ENCODE measurements at regions not wholly inside any gene's neighbourhood (a gene's known extent, or its start where the extent isn't known, plus 50 kb on each side); places are given as distances from the start of the nearest gene placed in this dataset.
A peak's percentile ranks its signal among the peaks of the same experiment; 100 is the strongest.

- no peak for DNase-seq (ENCODE audit: low spot score)
Measured at GRCh38 chr12:78406828-78407227, 457.7 kb upstream of the SYT1 start.

- no peak for DNase-seq (ENCODE audit: low spot score)
Measured at GRCh38 chr12:78407722-78408121, 456.9 kb upstream of the SYT1 start.

- DNase-seq (ENCODE audit: low spot score): no peak
Measured at GRCh38 chr12:78414071-78414470, 450.5 kb upstream of the SYT1 start.

- no peak for DNase-seq (ENCODE audit: low spot score)
Measured at GRCh38 chr12:78418919-78419318, 445.7 kb upstream of the SYT1 start.

GRCh38 chr12:78419513-78419912 lies 445.1 kb upstream of the SYT1 start:
- DNase-seq (ENCODE audit: low spot score): no peak

GRCh38 chr12:78420991-78421390 lies 443.6 kb upstream of the SYT1 start:
- no peak for DNase-seq (ENCODE audit: low spot score)

GRCh38 chr12:78430551-78430950 lies 434.0 kb upstream of the SYT1 start:
- DNase-seq (ENCODE audit: low spot score): no peak

GRCh38 chr12:78431931-78432330 lies 432.6 kb upstream of the SYT1 start:
- DNase-seq (ENCODE audit: low spot score): no peak

- DNase-seq (ENCODE audit: low spot score): no peak
Measured at GRCh38 chr12:78439666-78440065, 424.9 kb upstream of the SYT1 start.

- DNase-seq (ENCODE audit: low spot score): no peak
Measured at GRCh38 chr12:78441737-78442453, 422.7 kb upstream of the SYT1 start.

- DNase-seq (ENCODE audit: low spot score): no peak
Measured at GRCh38 chr12:78442454-78442801, 422.1 kb upstream of the SYT1 start.

GRCh38 chr12:78446555-78446954 lies 418.0 kb upstream of the SYT1 start:
- DNase-seq (ENCODE audit: low spot score): no peak

- no peak for DNase-seq (ENCODE audit: low spot score)
Measured at GRCh38 chr12:78447373-78447772, 417.2 kb upstream of the SYT1 start.

GRCh38 chr12:78448692-78449091 lies 415.9 kb upstream of the SYT1 start:
- DNase-seq (ENCODE audit: low spot score): no peak

- no peak for DNase-seq (ENCODE audit: low spot score)
Measured at GRCh38 chr12:78455991-78456390, 408.6 kb upstream of the SYT1 start.

- DNase-seq (ENCODE audit: low spot score): no peak
Measured at GRCh38 chr12:78457938-78458337, 406.6 kb upstream of the SYT1 start.

GRCh38 chr12:78470354-78471195 lies 394.0 kb upstream of the SYT1 start:
- no peak for DNase-seq (ENCODE audit: low spot score)

- peak; percentile 80 for DNase-seq (ENCODE audit: low spot score)
Measured at GRCh38 chr12:78473136-78473535, 391.4 kb upstream of the SYT1 start.

- no peak for DNase-seq (ENCODE audit: low spot score)
Measured at GRCh38 chr12:78473561-78473960, 391.0 kb upstream of the SYT1 start.

GRCh38 chr12:78483767-78484315 lies 380.7 kb upstream of the SYT1 start:
- DNase-seq (ENCODE audit: low spot score): no peak

GRCh38 chr12:78489990-78490389 lies 374.6 kb upstream of the SYT1 start:
- DNase-seq (ENCODE audit: low spot score): no peak

- no peak for DNase-seq (ENCODE audit: low spot score)
Measured at GRCh38 chr12:78490861-78491260, 373.7 kb upstream of the SYT1 start.

GRCh38 chr12:78494911-78495310 lies 369.7 kb upstream of the SYT1 start:
- no peak for DNase-seq (ENCODE audit: low spot score)

Measured in putamen (tissue), 1 donor.